ENCODE measurements at regions not wholly inside any gene's neighbourhood (a gene's known extent, or its start where the extent isn't known, plus 50 kb on each side); places are given as distances from the start of the nearest gene placed in this dataset.

- Histone ChIP-seq H3K9ac (no peak overlapping the region), H3K27ac (no peak overlapping the region), H3K36me3 (ENCODE audit: insufficient read depth) (no peaks in the 10 kb centered on the region), H3K4me3 (IDR thresholded peaks at IDR 0.05; ENCODE audit: insufficient read depth, low read depth, low read length) (no peak overlapping the region), H3K79me2 (ENCODE audit: insufficient read depth, low read depth) (no peaks in the 10 kb centered on the region), H4K20me1 (ENCODE audit: insufficient read depth) (no peaks in the 10 kb centered on the region), H3K27me3 (ENCODE audit: insufficient read depth, low read depth) (no peaks in the 10 kb centered on the region), H3K4me2 (no peak overlapping the region), H3K4me1 (ENCODE audit: low read depth, poor library complexity, severe bottlenecking) (no peaks in the 10 kb centered on the region), H2AFZ (ENCODE audit: low read depth) (no peak overlapping the region)
- TF ChIP-seq CTCF (conservative IDR thresholded peaks at IDR 0.05; ENCODE audit: low read depth, low read length), result no peak
Observed at GRCh38 chr5:9713959-9714586, 83.9 kb upstream of the TAS2R1 start.

- no peaks in the 10 kb centered on the region for H3K27me3 ChIP-seq (ENCODE audit: insufficient read depth, low read depth)
- no peak overlapping the region for H3K4me2 ChIP-seq
- H4K20me1 ChIP-seq (ENCODE audit: insufficient read depth), result no peaks in the 10 kb centered on the region
- H3K4me1 ChIP-seq (ENCODE audit: low read depth, poor library complexity, severe bottlenecking), result no peaks in the 10 kb centered on the region
- H3K27ac ChIP-seq, result no peak overlapping the region
- no peaks in the 10 kb centered on the region for H3K79me2 ChIP-seq (ENCODE audit: insufficient read depth, low read depth)
- H2AFZ ChIP-seq (ENCODE audit: low read depth), result no peak overlapping the region
- H3K9ac ChIP-seq, result no peak overlapping the region
- no peak overlapping the region for H3K4me3 ChIP-seq (IDR thresholded peaks at IDR 0.05; ENCODE audit: insufficient read depth, low read depth, low read length)
- TF ChIP-seq CTCF (conservative IDR thresholded peaks at IDR 0.05; ENCODE audit: low read depth, low read length), result no peak
- no peaks in the 10 kb centered on the region for H3K36me3 ChIP-seq (ENCODE audit: insufficient read depth)
Observed at GRCh38 chr5:9713356-9713755, 83.2 kb upstream of the TAS2R1 start.

GRCh38 chr5:9712911-9713310, 82.8 kb upstream of the TAS2R1 start:
- H3K27ac ChIP-seq, result no peak overlapping the region
- no peak for TF ChIP-seq CTCF (conservative IDR thresholded peaks at IDR 0.05; ENCODE audit: low read depth, low read length)
- H3K9ac ChIP-seq, result no peak overlapping the region
- H4K20me1 ChIP-seq (ENCODE audit: insufficient read depth), result no peaks in the 10 kb centered on the region
- no peaks in the 10 kb centered on the region for H3K79me2 ChIP-seq (ENCODE audit: insufficient read depth, low read depth)
- H3K4me2 ChIP-seq, result no peak overlapping the region
- no peak overlapping the region for H3K4me3 ChIP-seq (IDR thresholded peaks at IDR 0.05; ENCODE audit: insufficient read depth, low read depth, low read length)
- H2AFZ ChIP-seq (ENCODE audit: low read depth), result no peak overlapping the region
- no peaks in the 10 kb centered on the region for H3K36me3 ChIP-seq (ENCODE audit: insufficient read depth)
- H3K4me1 ChIP-seq (ENCODE audit: low read depth, poor library complexity, severe bottlenecking), result no peaks in the 10 kb centered on the region
- no peaks in the 10 kb centered on the region for H3K27me3 ChIP-seq (ENCODE audit: insufficient read depth, low read depth)

- Histone ChIP-seq H3K4me2 (no peak overlapping the region), H3K4me1 (ENCODE audit: low read depth, poor library complexity, severe bottlenecking) (no peaks in the 10 kb centered on the region)
Observed at GRCh38 chr5:9712506-9712905, 82.4 kb upstream of the TAS2R1 start.

More at GRCh38 chr5:9712506-9712905, 82.4 kb upstream of the TAS2R1 start:
- Histone ChIP-seq H2AFZ (ENCODE audit: low read depth) (no peak overlapping the region), H4K20me1 (ENCODE audit: insufficient read depth) (no peaks in the 10 kb centered on the region), H3K9ac (no peak overlapping the region), H3K79me2 (ENCODE audit: insufficient read depth, low read depth) (no peaks in the 10 kb centered on the region), H3K36me3 (ENCODE audit: insufficient read depth) (no peaks in the 10 kb centered on the region), H3K27me3 (ENCODE audit: insufficient read depth, low read depth) (no peaks in the 10 kb centered on the region), H3K27ac (no peak overlapping the region), H3K4me3 (IDR thresholded peaks at IDR 0.05; ENCODE audit: insufficient read depth, low read depth, low read length) (no peak overlapping the region)
- TF ChIP-seq CTCF (conservative IDR thresholded peaks at IDR 0.05; ENCODE audit: low read depth, low read length), result no peak
